GM12874 (cell line): ENCODE measurements at regions not wholly inside any gene's neighbourhood (a gene's known extent, or its start where the extent isn't known, plus 50 kb on each side); places are given as distances from the start of the nearest gene placed in this dataset.

ENCODE experiments used
- TF ChIP-seq, protein P1 (sequence below): IDR thresholded peaks from 2 replicates; pipeline ENCODE4 v1.5.1; 2011; ENCODE audit warnings: low read depth, mild to moderate bottlenecking, control low read depth, low read length, moderate library complexity; ENCODE audit not compliant: insufficient read depth

- TF ChIP-seq, protein P1, sequence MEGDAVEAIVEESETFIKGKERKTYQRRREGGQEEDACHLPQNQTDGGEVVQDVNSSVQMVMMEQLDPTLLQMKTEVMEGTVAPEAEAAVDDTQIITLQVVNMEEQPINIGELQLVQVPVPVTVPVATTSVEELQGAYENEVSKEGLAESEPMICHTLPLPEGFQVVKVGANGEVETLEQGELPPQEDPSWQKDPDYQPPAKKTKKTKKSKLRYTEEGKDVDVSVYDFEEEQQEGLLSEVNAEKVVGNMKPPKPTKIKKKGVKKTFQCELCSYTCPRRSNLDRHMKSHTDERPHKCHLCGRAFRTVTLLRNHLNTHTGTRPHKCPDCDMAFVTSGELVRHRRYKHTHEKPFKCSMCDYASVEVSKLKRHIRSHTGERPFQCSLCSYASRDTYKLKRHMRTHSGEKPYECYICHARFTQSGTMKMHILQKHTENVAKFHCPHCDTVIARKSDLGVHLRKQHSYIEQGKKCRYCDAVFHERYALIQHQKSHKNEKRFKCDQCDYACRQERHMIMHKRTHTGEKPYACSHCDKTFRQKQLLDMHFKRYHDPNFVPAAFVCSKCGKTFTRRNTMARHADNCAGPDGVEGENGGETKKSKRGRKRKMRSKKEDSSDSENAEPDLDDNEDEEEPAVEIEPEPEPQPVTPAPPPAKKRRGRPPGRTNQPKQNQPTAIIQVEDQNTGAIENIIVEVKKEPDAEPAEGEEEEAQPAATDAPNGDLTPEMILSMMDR: no peak
Observed at GRCh38 chr5:30581198-30581935, 612.1 kb upstream of the CDH6 start.

- TF ChIP-seq, protein P1: no peak
Observed at GRCh38 chr5:30574761-30575160, 618.7 kb upstream of the CDH6 start.

- TF ChIP-seq, protein P1: no peak
Observed at GRCh38 chr5:30572279-30572678, 621.2 kb upstream of the CDH6 start.

DNA sequence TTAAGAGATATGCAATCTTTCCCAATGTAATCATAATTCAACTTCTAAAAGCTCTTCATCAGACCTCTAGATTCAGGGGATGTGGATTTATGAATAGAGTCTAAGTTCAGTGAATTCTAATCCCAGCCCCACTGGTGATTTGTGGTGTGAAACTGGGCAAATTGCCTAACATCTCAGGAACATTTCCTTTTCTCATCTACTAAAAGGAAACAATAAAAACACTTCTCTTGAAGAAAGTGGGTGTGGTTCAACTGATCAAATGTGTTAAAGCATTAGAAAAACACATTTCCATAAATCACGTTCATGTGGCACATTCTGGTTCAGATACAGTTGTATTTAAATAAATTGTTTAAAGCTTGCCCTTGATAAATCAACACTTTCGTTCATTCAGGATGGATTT lies 631.7 kb upstream of the CDH6 start:
- TF ChIP-seq, protein P1: no peak

- TF ChIP-seq, protein P1: no peak
Observed at GRCh38 chr5:30551618-30552017, 641.9 kb upstream of the CDH6 start.

GRCh38 chr5:30548580-30549305 lies 644.7 kb upstream of the CDH6 start:
- TF ChIP-seq, protein P1: no peak

GRCh38 chr5:30540150-30540549 lies 653.3 kb upstream of the CDH6 start:
- TF ChIP-seq, protein P1: no peak
